MCF 10A (cell line): ENCODE measurements at regions not wholly inside any gene's neighbourhood (a gene's known extent, or its start where the extent isn't known, plus 50 kb on each side); places are given as distances from the start of the nearest gene placed in this dataset.
"Not testable (repeated sequence)": the region's sequence is repeated elsewhere in the genome, so short reads cannot be mapped to it uniquely, and the experiment has no call there.

ENCODE experiments used
- BruUV-seq: library from RNA; stranded (reverse); fragments of 400-500 nt; replicated peaks from 2 replicates; lab custom pipeline; 2021; lab: Mats Ljungman, UMichigan
- CTCF ChIA-PET: fragments of 300-600 bp; sonication (Branson Sonifier 250); formaldehyde crosslinking; extraction: SDS; loops from one replicate; lab custom pipeline; 2021; ENCODE audit warnings: antibody characterized with exemption, inconsistent platforms; lab: Yijun Ruan, JAX
- POLR2A ChIA-PET: fragments of 300-600, 350-650 bp; sonication (Branson Sonifier 250); formaldehyde crosslinking; extraction: SDS; loops from one replicate; lab custom pipeline; 2020; ENCODE audit warnings: antibody characterized with exemption, inconsistent platforms; lab: Yijun Ruan, JAX
- DNase-seq: peaks from one replicate; pipeline ENCODE4 v3.0.0-alpha.2; 2018; ENCODE audit not compliant: unreplicated experiment
- H3K27ac Mint-ChIP-seq: one replicate; pipeline ENCODE4 v1.8.0; 2022; ENCODE audit warnings: mild to moderate bottlenecking, low read depth, mixed read lengths; ENCODE audit not compliant: unreplicated experiment
- H3K27me3 Mint-ChIP-seq: one replicate; pipeline ENCODE4 v1.8.0; 2022; ENCODE audit warnings: mixed read lengths; ENCODE audit not compliant: insufficient read depth, unreplicated experiment
- H3K36me3 Mint-ChIP-seq: one replicate; pipeline ENCODE4 v1.8.0; 2022; ENCODE audit warnings: mild to moderate bottlenecking, moderate library complexity, mixed read lengths; ENCODE audit not compliant: insufficient read depth, unreplicated experiment
- H3K4me1 Mint-ChIP-seq: one replicate; pipeline ENCODE4 v1.8.0; 2022; ENCODE audit warnings: mixed read lengths; ENCODE audit not compliant: insufficient read depth, unreplicated experiment
- H3K4me3 Mint-ChIP-seq: one replicate; pipeline ENCODE4 v1.8.0; 2022; ENCODE audit warnings: mild to moderate bottlenecking, moderate library complexity, mixed read lengths; ENCODE audit not compliant: unreplicated experiment
- H3K9me3 Mint-ChIP-seq: one replicate; pipeline ENCODE4 v1.8.0; 2022; ENCODE audit warnings: mixed read lengths; ENCODE audit not compliant: unreplicated experiment
- intact Hi-C: fragments of 100-400 bp; cut with micrococcal nuclease; formaldehyde crosslinking; loops from 2 replicates; pipeline ENCODE4 v1.14.1; 2022
- TF ChIP-seq, protein P1 (sequence below): fragments of 200-600 bp; IDR thresholded peaks from one replicate; pipeline ENCODE4 v1.8.0; 2022; ENCODE audit warnings: antibody characterized with exemption, mild to moderate bottlenecking; ENCODE audit not compliant: unreplicated experiment

DNA sequence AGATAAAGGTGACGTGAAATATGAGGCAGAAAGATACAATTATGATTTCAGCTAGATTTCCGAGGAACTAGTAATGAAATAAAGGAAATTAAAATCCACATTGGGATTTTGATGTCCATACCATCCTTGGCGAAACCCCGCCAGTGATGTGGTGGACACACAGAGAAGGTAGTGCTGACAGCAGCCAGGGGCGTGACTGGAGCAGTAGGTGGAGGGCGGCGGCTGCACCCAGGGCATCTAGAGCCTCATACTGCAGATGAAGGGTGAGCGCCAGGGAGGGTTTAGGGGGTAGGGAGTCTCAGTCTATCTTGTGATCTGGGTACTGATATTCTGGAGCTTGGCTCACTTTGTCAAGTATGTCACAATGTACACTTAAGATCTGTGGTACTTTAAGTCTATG, 855.5 kb upstream of the POM121L12 start:
- no TSS peak for BruUV-seq
- TF ChIP-seq, protein P1, sequence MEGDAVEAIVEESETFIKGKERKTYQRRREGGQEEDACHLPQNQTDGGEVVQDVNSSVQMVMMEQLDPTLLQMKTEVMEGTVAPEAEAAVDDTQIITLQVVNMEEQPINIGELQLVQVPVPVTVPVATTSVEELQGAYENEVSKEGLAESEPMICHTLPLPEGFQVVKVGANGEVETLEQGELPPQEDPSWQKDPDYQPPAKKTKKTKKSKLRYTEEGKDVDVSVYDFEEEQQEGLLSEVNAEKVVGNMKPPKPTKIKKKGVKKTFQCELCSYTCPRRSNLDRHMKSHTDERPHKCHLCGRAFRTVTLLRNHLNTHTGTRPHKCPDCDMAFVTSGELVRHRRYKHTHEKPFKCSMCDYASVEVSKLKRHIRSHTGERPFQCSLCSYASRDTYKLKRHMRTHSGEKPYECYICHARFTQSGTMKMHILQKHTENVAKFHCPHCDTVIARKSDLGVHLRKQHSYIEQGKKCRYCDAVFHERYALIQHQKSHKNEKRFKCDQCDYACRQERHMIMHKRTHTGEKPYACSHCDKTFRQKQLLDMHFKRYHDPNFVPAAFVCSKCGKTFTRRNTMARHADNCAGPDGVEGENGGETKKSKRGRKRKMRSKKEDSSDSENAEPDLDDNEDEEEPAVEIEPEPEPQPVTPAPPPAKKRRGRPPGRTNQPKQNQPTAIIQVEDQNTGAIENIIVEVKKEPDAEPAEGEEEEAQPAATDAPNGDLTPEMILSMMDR, result no peak
- ChIA-PET POLR2A (no interaction called here), CTCF (no interaction called here)
- intact Hi-C loops, result no loop called here
- no peaks in the 10 kb centered on the region for H3K36me3 Mint-ChIP-seq
- DNase-seq, result no peak
- no peak overlapping the region for H3K27ac Mint-ChIP-seq
- H3K4me3 Mint-ChIP-seq, result no peak overlapping the region
- H3K4me1 Mint-ChIP-seq, result peaks cover 10% of the 10 kb centered on the region
- no peaks in the 10 kb centered on the region for H3K27me3 Mint-ChIP-seq
- peaks cover 8% of the 10 kb centered on the region for H3K9me3 Mint-ChIP-seq

- CTCF ChIA-PET, result interaction anchor here (0.9 kb wide), 1 partner anchor 18 kb away, joined by 3 read pairs; no protein-coding TSS in a partner anchor
- intact Hi-C loops, result no loop called here
- BruUV-seq, result no TSS peak
These were observed 851.5 kb upstream of the COBL start for GRCh38 chr7:52168085-52168484.

DNA sequence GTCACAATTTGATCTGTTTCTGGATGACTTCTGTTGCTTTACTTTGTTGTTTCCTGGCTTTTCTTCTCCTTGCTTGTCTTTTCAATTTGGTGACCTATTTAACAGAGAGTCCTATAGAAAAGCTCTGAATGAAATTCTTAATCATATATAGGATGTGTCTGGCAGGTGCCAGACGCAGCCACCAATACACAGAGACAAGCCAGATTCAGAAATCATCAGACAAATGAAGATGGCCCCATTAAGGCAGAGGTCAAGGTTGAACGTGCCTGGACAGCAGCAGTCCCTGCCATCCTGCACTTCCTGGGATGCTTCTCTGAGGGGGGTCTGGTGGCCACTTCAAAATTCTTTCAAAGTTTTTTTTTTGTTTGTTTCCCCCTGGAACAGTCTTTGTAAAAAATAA, 846.7 kb upstream of the COBL start:
- H3K9me3 Mint-ChIP-seq, result no peaks in the 10 kb centered on the region
- no peaks in the 10 kb centered on the region for H3K36me3 Mint-ChIP-seq
- H3K4me1 Mint-ChIP-seq, result no peaks in the 10 kb centered on the region
- TF ChIP-seq, protein P1, result no peak
- ChIA-PET POLR2A (no interaction called here), CTCF (no interaction called here)
- no peaks in the 10 kb centered on the region for H3K27me3 Mint-ChIP-seq
- no peak overlapping the region for H3K27ac Mint-ChIP-seq
- BruUV-seq, result no TSS peak
- intact Hi-C loops, result no loop called here
- no peak overlapping the region for H3K4me3 Mint-ChIP-seq
- no peak for DNase-seq

More at GRCh38 chr7:52168085-52168484, 851.5 kb upstream of the COBL start:
- H3K27me3 Mint-ChIP-seq, result peaks cover 13% of the 10 kb centered on the region
- peak; percentile 27 for DNase-seq
- no peak overlapping the region for H3K4me3 Mint-ChIP-seq
- no peak overlapping the region for H3K27ac Mint-ChIP-seq
- H3K9me3 Mint-ChIP-seq, result no peaks in the 10 kb centered on the region
- no peaks in the 10 kb centered on the region for H3K4me1 Mint-ChIP-seq
- TF ChIP-seq, protein P1, result peak; percentile 32
- POLR2A ChIA-PET, result no interaction called here
- H3K36me3 Mint-ChIP-seq, result no peaks in the 10 kb centered on the region

- no TSS peak for BruUV-seq
- DNase-seq, result no peak
- H3K27me3 Mint-ChIP-seq, result no peaks in the 10 kb centered on the region
- no peaks in the 10 kb centered on the region for H3K4me1 Mint-ChIP-seq
- intact Hi-C loops, result no loop called here
- H3K27ac Mint-ChIP-seq, result no peak overlapping the region
- no peaks in the 10 kb centered on the region for H3K9me3 Mint-ChIP-seq
- H3K4me3 Mint-ChIP-seq, result no peak overlapping the region
- no peaks in the 10 kb centered on the region for H3K36me3 Mint-ChIP-seq
- ChIA-PET CTCF (interaction anchor here (0.8 kb wide), 1 partner anchor 51 kb away, joined by 4 read pairs; no protein-coding TSS in a partner anchor), POLR2A (no interaction called here)
- TF ChIP-seq, protein P1, result no peak
These were observed 844.9 kb upstream of the COBL start for GRCh38 chr7:52161483-52161882.

GRCh38 chr7:52159421-52159820, 842.8 kb upstream of the COBL start:
- H3K9me3 Mint-ChIP-seq, intact Hi-C loops, DNase-seq, H3K27ac Mint-ChIP-seq, H3K27me3 Mint-ChIP-seq, POLR2A ChIA-PET, H3K4me1 Mint-ChIP-seq, BruUV-seq, H3K36me3 Mint-ChIP-seq, H3K4me3 Mint-ChIP-seq: not testable (repeated sequence)
- CTCF ChIA-PET, result interaction anchor here (0.6 kb wide), 1 partner anchor 1142 kb away, joined by 3 read pairs; no protein-coding TSS in a partner anchor
